ENCODE measurements at regions not wholly inside any gene's neighbourhood (a gene's known extent, or its start where the extent isn't known, plus 50 kb on each side); places are given as distances from the start of the nearest gene placed in this dataset.

DNA sequence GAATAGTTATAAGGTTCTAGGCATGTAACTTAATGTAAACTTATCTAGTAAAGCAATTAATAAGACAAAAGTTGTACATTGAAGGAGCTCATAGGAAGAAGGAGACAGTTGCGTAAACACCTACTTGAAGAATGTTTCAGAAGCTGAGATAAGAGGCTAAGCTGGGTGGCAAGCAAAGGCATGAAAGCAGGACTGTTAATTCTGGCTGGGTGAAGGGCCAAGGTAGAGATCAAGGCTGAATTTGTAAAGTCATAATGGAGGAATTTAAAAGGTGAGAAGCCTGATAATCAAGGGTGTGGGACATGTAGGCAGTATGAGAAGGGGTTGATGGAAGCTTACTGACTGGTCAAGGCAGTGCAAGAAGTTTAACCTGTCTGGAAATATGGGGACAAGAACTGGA, 80.4 kb upstream of the TGFBR2 start:
- no peak for TF ChIP-seq ZFX (IDR thresholded peaks at IDR 0.05)
- TF ChIP-seq, protein P1, sequence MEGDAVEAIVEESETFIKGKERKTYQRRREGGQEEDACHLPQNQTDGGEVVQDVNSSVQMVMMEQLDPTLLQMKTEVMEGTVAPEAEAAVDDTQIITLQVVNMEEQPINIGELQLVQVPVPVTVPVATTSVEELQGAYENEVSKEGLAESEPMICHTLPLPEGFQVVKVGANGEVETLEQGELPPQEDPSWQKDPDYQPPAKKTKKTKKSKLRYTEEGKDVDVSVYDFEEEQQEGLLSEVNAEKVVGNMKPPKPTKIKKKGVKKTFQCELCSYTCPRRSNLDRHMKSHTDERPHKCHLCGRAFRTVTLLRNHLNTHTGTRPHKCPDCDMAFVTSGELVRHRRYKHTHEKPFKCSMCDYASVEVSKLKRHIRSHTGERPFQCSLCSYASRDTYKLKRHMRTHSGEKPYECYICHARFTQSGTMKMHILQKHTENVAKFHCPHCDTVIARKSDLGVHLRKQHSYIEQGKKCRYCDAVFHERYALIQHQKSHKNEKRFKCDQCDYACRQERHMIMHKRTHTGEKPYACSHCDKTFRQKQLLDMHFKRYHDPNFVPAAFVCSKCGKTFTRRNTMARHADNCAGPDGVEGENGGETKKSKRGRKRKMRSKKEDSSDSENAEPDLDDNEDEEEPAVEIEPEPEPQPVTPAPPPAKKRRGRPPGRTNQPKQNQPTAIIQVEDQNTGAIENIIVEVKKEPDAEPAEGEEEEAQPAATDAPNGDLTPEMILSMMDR (conservative IDR thresholded peaks at IDR 0.05) = no peak
- H3K27ac ChIP-seq = no peak overlapping the region

DNA sequence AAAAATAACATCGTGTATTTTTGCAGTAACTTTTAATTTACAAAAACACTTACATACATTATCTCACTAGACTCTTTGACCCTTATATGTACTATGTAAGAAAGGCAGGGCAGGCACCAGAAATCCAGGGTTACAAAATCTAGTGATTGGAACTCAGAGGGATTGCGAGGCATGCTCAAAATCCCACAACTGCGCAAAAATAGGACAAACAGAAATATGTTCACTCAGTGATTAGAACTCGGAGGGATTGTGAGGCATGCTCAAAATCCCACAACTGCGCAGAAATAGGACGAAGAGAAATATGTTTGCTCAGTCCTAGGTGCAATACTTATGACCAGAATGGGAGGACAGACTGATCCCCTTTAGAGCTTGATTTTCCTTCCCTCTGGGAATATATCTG, 79.2 kb upstream of the TGFBR2 start:
- no peak overlapping the region for H3K27ac ChIP-seq
- no peak for TF ChIP-seq ZFX (IDR thresholded peaks at IDR 0.05)
- TF ChIP-seq, protein P1 (conservative IDR thresholded peaks at IDR 0.05) = no peak

DNA sequence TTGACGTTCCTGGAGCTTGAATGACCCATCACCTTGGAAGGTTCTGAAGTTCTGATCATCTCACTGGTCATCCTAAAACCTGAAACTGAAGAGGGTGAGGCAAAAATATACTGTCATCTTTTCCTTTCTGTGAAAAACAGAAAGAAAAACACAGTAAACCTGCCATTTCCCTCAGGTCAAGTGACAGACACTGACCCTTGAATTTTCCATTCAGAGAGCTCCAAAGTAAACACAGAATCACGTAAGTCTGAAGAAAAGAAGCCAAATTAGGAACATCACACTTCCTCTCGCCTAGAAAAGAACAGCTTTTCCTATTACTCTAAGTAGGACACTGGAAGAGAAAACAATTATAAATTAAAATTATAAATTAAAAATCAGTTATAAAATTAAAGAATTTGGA, 78.7 kb upstream of the TGFBR2 start:
- H3K27ac ChIP-seq = no peak overlapping the region
- TF ChIP-seq, protein P1 (conservative IDR thresholded peaks at IDR 0.05) = no peak
- no peak for TF ChIP-seq ZFX (IDR thresholded peaks at IDR 0.05)

DNA sequence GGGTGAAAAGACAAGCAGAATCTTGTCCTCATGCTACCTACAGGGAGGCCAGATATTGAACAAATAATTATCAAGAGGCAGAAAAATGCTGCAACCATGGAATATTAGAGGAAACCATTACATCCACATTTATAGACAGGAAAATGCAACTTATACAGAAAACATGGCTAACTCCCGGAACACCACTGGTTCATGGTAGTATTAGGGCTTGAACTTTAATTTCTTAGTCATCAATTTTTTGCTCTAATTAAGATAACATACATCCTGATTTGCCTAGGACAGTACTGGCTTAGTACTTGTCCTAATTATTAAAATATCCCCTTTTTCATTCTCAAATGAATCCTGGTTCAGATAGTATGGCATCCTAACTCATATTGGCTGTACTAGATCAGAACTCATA, 76.3 kb upstream of the TGFBR2 start:
- TF ChIP-seq, protein P1 (conservative IDR thresholded peaks at IDR 0.05) = no peak
- TF ChIP-seq ZFX (IDR thresholded peaks at IDR 0.05) = no peak
- no peak overlapping the region for H3K27ac ChIP-seq

DNA sequence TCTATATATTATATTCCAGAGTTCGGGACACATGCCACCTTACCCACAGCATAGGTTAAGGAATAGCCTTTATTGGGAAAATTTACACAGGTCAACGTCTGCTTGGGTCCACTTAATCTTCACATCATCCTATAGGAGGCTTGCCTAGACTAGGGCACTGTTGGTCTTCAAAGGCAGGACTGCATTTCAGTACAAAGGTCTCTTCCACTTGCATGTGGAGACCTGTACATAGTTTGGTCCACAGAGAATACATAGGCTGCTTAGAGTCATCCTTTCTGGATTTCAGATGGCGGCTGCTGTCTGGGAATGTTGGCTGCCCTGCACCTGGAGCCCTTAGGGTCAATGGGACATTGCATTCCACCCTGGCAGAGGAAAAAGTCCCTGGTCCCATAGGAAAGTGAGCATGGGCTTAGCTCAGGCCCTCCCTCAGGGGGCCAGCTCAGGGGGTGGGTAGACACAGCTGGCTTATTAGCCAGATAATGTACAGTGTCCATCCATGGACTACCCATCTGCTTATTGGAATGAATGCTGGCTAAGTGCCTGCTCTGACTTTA, 75.3 kb upstream of the TGFBR2 start:
- TF ChIP-seq, protein P1 (conservative IDR thresholded peaks at IDR 0.05) = no peak
- no peak for TF ChIP-seq ZFX (IDR thresholded peaks at IDR 0.05)
- H3K27ac ChIP-seq = no peak overlapping the region

DNA sequence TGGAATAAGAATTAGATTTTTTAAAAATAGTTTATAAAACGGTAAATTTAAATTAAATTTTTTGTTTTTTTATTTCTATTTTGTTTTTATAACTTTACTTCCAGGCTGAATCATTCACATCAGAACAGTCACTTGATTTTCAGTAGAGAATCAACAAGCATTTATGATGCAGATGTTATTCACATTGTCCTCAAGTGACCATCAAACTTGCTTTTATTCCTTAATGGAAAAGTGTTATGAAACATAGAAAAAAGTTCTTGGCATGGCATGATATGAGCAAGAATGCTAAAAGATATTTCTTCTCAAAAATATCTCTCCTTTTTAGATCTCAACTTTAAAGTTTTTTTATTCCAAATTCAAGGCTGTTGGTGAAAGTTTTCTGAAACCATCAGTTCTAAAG, 70.9 kb upstream of the TGFBR2 start:
- H3K27ac ChIP-seq = no peak overlapping the region
- TF ChIP-seq, protein P1 (conservative IDR thresholded peaks at IDR 0.05) = no peak
- TF ChIP-seq ZFX (IDR thresholded peaks at IDR 0.05) = no peak

DNA sequence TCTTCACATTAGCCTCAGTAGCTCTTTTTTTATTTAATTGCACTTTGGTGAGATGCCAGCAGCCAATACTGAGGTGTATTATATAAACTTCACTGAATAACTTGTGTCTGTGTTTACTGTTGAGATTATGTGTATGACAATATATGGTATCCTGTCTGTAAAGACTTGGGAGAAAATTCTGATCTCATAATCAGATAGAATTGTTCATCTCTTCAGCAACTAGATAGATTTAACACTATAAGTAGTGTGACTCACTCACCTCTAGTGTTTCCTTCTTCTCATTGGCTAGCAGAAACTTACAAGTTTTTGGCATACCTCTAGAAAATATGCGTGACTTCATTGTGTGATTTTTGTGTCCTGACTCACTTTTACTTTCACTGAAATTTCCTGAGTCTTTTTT, 67.6 kb upstream of the TGFBR2 start:
- no peak overlapping the region for H3K27ac ChIP-seq
- no peak for TF ChIP-seq ZFX (IDR thresholded peaks at IDR 0.05)
- TF ChIP-seq, protein P1 (conservative IDR thresholded peaks at IDR 0.05) = no peak
